Esophagus muscularis mucosa (tissue), 4 donors: ENCODE measurements at regions not wholly inside any gene's neighbourhood (a gene's known extent, or its start where the extent isn't known, plus 50 kb on each side); places are given as distances from the start of the nearest gene placed in this dataset.
"Not testable (repeated sequence)": the region's sequence is repeated elsewhere in the genome, so short reads cannot be mapped to it uniquely, and the experiment has no call there.

ENCODE experiments used
- DNase-seq: peaks from one replicate; pipeline ENCODE4 v3.0.0-alpha.2; 2017; ENCODE audit errors: extremely low spot score
- H3K27ac ChIP-seq, 4 donors: fragments of 200-600 bp; sonication (generic); replicated peaks in 1 of 4; 1 replicate in 3 of 4; 2 replicates in 1 of 4; pipeline ENCODE4 v1.5.1; 2016 to 2019; ENCODE audit warnings: mild to moderate bottlenecking in 1 of 4
- H3K27me3 ChIP-seq, 4 donors: fragments of 200-600 bp; sonication (generic); one replicate each; pipeline versions ENCODE4 v1.5.1 to v1.6.0; 2016 to 2019
- H3K36me3 ChIP-seq, 4 donors: fragments of 200-600 bp; sonication (generic); one replicate each; pipeline ENCODE4 v1.5.1; 2016 to 2019
- H3K4me1 ChIP-seq, 4 donors: fragments of 200-600 bp; sonication (generic); one replicate each; pipeline ENCODE4 v1.5.1; 2016 to 2019
- H3K4me3 ChIP-seq, 4 donors: fragments of 200-600 bp; sonication (generic); 1 replicate in 2 of 4; 2 replicates in 2 of 4; pipeline ENCODE4 v1.5.1; 2016 to 2019; ENCODE audit warnings: mild to moderate bottlenecking in 4 of 4, moderate library complexity in 1 of 4
- H3K9me3 ChIP-seq, 4 donors: fragments of 200-600 bp; sonication (generic); 1 replicate in 3 of 4; 2 replicates in 1 of 4; pipeline ENCODE4 v1.5.1; 2016 to 2019
- CTCF ChIP-seq, 3 experiments: fragments of 200-600 bp in 2 of 3; fragments of 450-650 bp in 1 of 3; sonication (generic) in 2 of 3; IDR thresholded peaks; one replicate each; pipeline ENCODE4 v1.5.1; 2017 to 2019; ENCODE audit warnings: antibody characterized with exemption in 3 of 3, mild to moderate bottlenecking in 2 of 3, moderate library complexity in 1 of 3
- EP300 ChIP-seq: sonication (generic); formaldehyde crosslinking; IDR thresholded peaks from one replicate; pipeline ENCODE4 v1.6.1; 2017; ENCODE audit warnings: antibody characterized with exemption
- POLR2A ChIP-seq: fragments of 450-650 bp; IDR thresholded peaks from one replicate; pipeline ENCODE4 v1.6.1; 2017; ENCODE audit warnings: antibody characterized with exemption, moderate library complexity, mild to moderate bottlenecking, low read depth
- POLR2AphosphoS5 ChIP-seq, 2 donors: sonication (generic); formaldehyde crosslinking; IDR thresholded peaks; one replicate each; pipeline ENCODE4 v1.6.1; 2017; ENCODE audit warnings: antibody characterized with exemption in 2 of 2
- WGBS: methylation state at CpG from one replicate; pipeline ENCODE4 v1.1.5; 2018; 5-methylcytosine and 5-hydroxymethylcytosine counted together
- intact Hi-C: fragments of 100-400 bp; cut with DNase I; formaldehyde crosslinking; loops from one replicate; pipeline ENCODE4 v1.15.1; 2023

- Histone ChIP-seq H3K9me3 (no peaks in the 10 kb centered on the region), H3K36me3 (no peaks in the 10 kb centered on the region), H3K4me3 (no peak overlapping the region), H3K4me1 (no peaks in the 10 kb centered on the region), H3K27me3 (no peaks in the 10 kb centered on the region), H3K27ac (no peak overlapping the region)
- DNase-seq = no peak
- no peak for TF ChIP-seq POLR2AphosphoS5 (IDR thresholded peaks at IDR 0.05)
- intact Hi-C loops = no loop called here
- 56% methylated on average over 3 of the region's 3 CpGs for WGBS
Measured at GRCh38 chr5:25330721-25331120, 685.9 kb upstream of the CDH10 start.

DNA sequence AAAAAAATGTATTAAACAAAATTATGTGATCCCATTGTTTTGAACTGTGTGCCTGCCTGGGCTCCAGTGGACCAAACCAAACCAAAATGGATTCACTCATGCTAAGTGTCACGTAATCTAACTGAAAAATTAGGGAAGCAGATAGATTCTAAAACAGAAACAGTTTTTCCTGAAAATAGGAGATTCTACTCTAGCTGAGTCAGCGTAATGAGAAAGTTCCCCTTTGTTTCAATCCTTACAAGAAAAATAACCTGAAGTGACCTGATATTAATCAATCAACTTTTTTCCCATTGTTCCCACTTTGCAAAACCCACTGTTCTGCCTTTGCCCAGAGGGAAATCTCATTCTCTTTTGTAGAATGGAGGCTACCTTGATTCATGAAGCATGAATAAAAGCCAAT, 682.4 kb upstream of the CDH10 start:
- Histone ChIP-seq H3K36me3 (no peaks in the 10 kb centered on the region), H3K4me1 (no peaks in the 10 kb centered on the region), H3K27ac (no peak overlapping the region), H3K4me3 (no peak overlapping the region), H3K27me3 (no peaks in the 10 kb centered on the region), H3K9me3 (no peaks in the 10 kb centered on the region)
- DNase-seq = no peak
- intact Hi-C loops = no loop called here
- 76% methylated on average over 2 of the region's 2 CpGs for WGBS
- TF ChIP-seq POLR2A (no peak), CTCF (IDR thresholded peaks at IDR 0.05) (no peak), POLR2AphosphoS5 (IDR thresholded peaks at IDR 0.05) (no peak), EP300 (no peak)

GRCh38 chr5:25301836-25302235, 657.1 kb upstream of the CDH10 start:
- Histone ChIP-seq H3K27me3 (no peaks in the 10 kb centered on the region), H3K27ac (no peak overlapping the region), H3K36me3 (no peaks in the 10 kb centered on the region), H3K4me3 (no peak overlapping the region), H3K4me1 (no peaks in the 10 kb centered on the region), H3K9me3 (no peaks in the 10 kb centered on the region)
- DNase-seq = no peak
- intact Hi-C loops = no loop called here
- WGBS = 90% methylated on average over 2 of the region's 2 CpGs
- no peak for TF ChIP-seq CTCF (IDR thresholded peaks at IDR 0.05)

- Histone ChIP-seq H3K9me3 (no peaks in the 10 kb centered on the region), H3K27me3 (no peaks in the 10 kb centered on the region), H3K27ac (no peak overlapping the region), H3K36me3 (no peaks in the 10 kb centered on the region), H3K4me3 (no peak overlapping the region), H3K4me1 (no peaks in the 10 kb centered on the region)
- DNase-seq = no peak
- TF ChIP-seq CTCF (IDR thresholded peaks at IDR 0.05) (no peak), POLR2A (no peak), POLR2AphosphoS5 (IDR thresholded peaks at IDR 0.05) (no peak), EP300 (no peak)
- intact Hi-C loops = no loop called here
- WGBS = 72% methylated on average over 3 of the region's 3 CpGs
Measured at GRCh38 chr5:25295067-25295466, 650.3 kb upstream of the CDH10 start.

DNA sequence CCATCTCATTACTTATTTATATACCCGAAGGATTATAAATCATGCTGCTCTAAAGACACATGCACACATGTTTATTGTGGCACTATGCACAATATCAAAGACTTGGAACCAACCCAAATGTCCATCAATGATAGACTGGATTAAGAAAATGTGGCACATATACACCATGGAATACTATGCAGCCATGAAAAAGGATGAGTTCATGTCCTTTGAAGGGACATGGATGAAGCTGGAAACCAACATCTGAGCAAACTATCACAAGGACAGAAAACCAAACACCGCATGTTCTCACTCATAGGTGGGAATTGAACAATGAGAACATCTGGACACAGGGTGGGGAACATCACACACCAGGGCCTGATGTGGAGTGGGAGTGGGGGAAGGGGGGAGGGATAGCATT, 645.0 kb upstream of the CDH10 start:
- H3K27ac ChIP-seq, H3K4me3 ChIP-seq, DNase-seq, H3K4me1 ChIP-seq, H3K36me3 ChIP-seq, H3K9me3 ChIP-seq, intact Hi-C loops, H3K27me3 ChIP-seq: not testable (repeated sequence)
- 98% methylated on average over 2 of the region's 2 CpGs for WGBS

DNA sequence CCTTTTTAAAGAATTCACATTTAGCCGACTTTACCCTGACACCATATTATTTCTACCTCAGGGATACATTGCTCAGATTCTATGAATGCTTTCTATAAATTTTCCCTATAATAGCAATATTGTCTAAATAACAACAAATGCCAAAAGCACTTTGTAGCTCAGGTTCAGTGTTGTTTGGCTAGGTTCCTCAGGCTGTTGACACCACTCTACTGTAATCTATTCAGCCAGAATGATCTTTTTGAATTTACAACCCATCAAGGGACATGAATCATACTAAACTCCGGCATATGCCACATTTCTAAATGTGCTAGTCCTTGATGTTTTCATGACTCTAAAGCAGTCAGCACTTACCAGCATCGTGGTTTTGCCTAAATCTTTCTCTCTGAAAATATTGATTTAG, 641.5 kb upstream of the CDH10 start:
- intact Hi-C loops = no loop called here
- 72% methylated on average over 3 of the region's 3 CpGs for WGBS
- no peak for DNase-seq
- TF ChIP-seq CTCF (IDR thresholded peaks at IDR 0.05) (no peak), EP300 (no peak), POLR2AphosphoS5 (IDR thresholded peaks at IDR 0.05) (no peak), POLR2A (no peak)
- no peak overlapping the region for H3K27ac ChIP-seq
- H3K27me3 ChIP-seq = no peaks in the 10 kb centered on the region
- no peaks in the 10 kb centered on the region for H3K9me3 ChIP-seq
- H3K4me1 ChIP-seq = no peaks in the 10 kb centered on the region
- no peaks in the 10 kb centered on the region for H3K36me3 ChIP-seq
- no peak overlapping the region for H3K4me3 ChIP-seq
